GM19023 (cell line): ENCODE measurements at regions not wholly inside any gene's neighbourhood (a gene's known extent, or its start where the extent isn't known, plus 50 kb on each side); places are given as distances from the start of the nearest gene placed in this dataset.

Experiments used
- ATAC-seq: cut with Tn5 transposase; IDR thresholded peaks from one replicate; pipeline ENCODE4 v1.9.1; 2021; ENCODE audit warnings: mild to moderate bottlenecking, moderate library complexity; ENCODE audit not compliant: unreplicated experiment

DNA sequence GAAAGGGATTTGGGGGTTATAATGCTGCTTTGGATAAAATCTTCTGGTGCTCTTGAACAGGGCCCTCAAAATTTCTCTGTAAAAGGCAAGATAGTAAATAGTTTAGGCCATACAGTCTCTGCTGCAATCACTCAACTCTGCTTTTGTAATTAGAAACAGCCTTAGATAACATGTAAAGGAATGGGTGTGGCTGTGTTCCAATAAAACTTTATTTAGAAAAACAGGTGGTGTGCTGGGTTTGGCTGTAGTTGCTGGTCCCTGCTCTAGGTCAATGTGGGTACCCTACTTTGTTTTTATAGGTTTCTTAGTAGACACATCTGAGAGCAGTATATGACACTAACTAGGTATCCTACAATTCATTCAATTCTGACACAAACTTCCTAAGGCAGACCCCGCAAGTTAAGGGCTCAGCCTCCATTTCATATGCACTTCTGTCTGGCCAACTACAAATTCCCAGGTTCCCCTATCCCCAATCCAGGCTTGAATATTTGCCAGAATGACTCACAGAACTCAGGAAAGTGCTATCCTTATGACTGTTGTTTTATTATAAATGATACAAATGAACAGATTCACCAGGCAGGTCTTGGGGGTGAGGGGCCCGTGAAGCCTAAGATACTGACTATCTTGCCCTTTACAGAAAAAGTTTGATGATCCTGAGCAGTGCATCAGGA, 349.9 kb downstream of the RPS24 start:
- no peak for ATAC-seq

DNA sequence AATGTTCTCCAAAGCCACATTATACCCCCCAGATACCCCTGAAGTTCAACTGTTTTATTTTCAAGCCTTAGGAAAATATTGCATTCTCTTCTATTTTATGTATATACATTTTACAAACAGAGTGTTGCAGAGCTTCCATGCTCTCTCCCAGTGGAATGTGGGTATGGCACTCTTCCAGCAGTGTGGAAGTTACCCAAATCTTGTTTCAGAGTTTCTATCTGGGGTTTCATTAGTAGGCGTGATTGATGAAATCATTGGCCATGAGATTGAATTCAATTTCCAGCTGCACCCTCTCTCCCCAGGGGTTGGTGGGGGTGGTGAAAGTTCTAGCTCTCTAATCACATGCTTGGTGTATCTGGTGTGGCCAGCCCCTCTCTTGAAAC, 350.4 kb downstream of the RPS24 start:
- no peak for ATAC-seq

DNA sequence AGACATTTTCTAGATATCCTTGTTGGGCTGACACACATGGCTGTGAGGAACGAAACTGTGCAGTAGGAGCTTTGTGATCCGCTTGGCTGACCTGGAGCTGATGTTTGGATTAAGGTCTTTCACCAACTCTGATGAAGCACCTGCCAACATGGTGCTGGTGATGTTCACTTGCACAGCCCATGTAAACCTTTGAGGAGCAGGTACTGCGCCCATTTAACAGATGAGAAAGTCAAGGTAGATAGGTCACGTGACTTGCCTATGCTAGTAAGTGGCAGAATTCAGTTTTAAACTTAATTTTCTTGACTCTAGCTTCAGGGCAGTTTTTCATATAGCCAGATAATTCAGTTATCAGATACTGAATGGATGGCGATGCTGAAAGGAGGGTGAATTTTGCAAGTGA, 351.9 kb downstream of the RPS24 start:
- ATAC-seq = no peak

DNA sequence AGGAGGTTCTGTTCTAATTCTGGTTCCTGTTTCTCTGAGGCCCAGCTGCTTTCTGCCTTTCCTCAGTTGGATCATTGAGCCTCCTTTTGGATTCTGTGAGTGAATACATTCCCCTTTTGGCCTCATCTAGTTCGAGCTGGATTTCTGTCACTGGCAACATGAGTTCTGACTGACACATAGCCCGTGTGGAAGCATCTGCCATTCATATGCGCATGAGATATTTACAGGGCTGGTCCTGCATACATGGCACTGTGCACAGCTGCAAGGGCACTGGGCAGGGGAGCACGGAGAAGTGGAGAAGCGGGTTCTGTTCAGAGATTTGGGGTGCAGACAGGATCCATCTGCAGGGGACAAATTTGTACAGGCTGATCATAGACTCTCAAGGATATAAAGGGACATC, 352.8 kb downstream of the RPS24 start:
- ATAC-seq = no peak

DNA sequence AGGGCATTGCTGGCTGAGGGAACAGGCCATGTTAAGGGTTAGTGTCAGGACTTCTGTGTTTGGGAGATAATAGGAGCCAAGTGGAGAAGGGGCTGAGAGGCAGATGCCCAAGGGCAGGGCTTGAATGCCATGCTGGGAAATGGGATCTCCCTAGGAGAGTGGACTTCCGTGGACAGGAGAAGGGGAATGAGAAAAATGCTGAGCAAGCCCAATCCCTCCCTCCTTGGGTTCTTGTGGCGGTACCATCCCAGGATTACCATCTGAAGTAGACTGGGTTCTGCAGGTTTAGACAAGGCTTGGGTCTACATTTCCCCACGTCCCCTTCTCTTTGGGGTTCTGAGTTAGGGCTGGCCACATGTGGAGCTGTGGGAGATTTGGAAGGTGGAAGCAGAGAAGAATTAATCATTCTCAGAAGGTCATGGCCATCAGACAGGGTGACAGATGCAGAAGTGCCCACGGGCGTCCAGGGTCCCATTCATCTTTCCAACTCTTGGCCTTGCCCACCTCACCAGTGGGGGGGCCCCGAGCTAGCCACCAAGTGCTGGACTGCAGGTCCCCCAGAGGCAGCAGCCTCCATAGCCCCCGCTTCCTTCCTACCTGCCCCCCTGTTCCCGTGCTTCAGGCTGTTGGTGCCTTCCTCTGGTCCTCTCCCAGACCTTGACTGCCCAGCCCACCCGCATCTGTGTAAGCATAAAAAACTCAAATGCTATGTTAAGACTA, 354.8 kb downstream of the RPS24 start:
- no peak for ATAC-seq

DNA sequence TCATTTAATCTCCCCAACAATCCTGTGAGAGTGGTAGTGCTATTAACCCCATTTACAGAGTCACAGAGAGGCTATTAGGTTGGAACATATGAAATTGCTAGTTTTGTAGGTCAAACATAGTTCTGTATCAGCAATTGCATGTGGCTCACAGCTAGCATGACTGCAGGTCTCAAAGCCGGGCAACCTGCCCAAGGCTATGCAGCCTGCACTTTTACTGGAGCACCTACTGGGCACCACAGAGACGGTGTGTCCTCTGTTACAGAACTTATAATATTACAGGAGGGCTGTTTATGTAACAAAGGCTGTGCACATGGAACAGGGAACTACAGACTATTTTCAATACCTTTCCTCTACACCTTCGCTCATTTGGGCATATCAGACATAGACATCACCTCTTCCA, 355.8 kb downstream of the RPS24 start:
- ATAC-seq = no peak

DNA sequence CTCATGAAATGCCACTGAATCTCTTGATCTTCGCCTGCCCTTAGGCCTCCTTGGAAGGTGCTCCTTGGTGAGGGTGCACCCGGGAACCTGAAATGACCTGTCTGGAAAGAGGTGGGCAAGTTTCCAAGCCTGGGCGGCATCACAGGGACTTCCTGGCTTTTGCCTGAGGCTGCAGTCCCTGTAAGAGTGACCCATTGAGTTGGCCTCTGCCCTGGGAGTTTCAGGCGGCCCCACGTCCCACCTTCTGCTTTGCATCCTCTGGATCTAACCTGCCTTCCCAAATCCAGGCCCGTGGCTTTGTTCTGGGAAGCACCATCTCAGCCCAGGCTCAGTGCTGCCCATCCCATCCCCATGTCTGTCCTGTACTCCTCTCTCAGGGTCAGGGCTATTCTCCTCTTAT, 356.4 kb downstream of the RPS24 start:
- no peak for ATAC-seq

DNA sequence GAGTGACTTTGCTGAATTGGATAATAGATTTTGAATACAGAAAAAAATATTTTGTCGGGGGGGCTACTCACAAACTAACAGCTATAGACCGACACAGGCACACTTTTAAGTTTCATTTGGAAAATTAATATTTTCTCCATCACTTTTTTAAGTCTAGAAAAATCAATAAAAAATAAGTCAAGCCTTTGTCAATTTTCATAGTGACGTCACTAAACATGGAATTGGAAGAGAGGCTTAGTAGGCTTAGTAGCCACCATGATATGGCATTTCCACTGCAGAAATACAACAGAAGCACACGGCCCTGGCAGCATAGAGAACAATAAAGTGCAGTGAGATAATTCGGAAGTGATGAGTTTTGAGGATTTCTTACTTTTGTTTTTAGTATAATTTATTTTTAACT, 357.2 kb downstream of the RPS24 start:
- no peak for ATAC-seq

DNA sequence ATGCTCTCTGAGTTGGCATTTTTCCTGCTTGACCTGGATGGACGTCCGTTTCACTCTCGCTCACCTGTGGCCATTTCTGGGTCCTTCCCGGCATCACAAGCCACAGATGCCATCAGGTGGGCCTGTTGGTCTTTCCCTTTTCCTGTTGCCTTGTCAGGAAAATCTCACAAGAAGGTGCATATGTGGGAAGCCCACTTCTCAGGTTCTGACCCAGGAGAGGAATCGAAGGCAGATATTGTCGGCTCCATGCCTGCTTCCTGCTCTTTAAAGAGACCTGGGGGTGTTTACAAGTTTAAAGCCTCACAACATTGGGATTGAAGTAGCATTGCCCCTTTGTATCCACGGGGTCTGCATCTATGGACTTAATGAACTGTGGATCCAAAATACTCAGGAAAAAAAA, 357.9 kb downstream of the RPS24 start:
- no peak for ATAC-seq

DNA sequence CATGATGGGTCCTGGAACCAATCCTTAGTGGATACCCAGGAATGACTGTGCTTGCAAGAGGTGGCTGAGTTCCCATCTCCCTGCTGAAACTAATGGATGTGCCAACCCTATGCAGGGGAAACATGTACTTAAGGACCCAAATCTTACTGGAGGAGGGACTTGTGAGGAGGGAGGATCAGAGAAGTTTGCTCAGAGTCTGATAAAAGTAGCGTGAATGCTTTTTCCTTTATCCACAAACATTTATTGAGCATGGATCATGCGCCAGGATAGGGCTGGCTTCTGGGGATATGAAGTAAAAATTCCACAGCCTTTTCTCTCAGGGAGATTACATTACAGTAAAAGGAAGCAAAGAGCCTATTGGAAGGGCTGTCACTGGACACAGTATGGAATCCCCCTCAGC, 358.5 kb downstream of the RPS24 start:
- no peak for ATAC-seq

DNA sequence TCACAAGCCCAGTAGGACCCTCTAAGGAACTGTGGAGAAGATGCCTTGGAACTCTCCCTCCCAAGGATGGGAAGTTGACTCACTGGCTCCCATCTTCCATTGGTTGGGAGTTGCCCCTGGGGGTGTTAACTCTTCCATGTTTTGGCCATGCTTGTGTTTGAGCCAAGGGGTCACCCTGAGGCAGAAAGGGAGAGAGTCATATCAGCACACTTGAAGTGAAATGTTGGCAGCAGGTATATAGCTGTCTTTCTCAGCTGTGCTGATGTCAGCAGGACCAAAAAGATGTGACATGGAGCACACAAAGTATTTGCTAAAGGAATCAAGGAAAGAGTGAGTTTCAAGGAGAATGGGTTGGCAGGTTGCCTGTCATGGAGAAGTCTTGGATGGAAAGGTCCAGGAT, 359.4 kb downstream of the RPS24 start:
- no peak for ATAC-seq

DNA sequence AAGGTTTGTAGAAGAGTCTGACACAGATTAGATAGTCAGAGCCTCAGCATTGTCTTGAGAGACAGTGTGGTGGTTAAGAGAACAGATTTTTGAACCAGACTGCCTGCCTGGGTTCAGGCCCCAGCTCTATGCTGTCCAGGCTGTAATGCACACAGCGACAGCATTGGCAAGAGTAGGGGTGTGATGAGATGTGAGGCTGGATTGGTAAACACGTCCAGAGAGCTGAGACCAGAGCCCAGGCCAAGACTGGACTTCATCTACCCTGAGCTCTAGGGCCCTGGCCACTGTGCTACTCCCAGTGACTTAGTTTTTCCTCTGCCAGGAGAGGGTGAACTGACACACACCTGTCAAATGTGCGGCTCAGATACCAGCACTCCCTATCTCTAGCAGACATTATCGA, 360.4 kb downstream of the RPS24 start:
- no peak for ATAC-seq

DNA sequence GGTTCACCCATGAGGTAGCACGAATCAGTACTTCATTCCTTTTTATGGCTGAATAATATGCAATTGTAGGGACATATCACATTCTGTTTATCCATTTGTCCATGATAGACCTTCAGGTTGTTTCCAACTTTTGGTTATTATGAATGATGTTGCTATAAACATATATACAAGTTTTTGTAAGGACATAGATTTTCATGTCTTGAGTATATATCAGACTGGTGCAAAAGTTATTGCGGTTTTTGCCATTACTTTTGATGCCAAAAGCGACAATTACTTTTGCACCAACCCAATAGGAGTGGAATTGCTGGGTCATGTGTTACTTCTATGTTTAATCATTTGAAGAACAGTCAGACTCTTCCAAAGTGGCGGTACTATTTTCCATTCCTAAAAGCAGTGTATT, 361.5 kb downstream of the RPS24 start:
- ATAC-seq = no peak

DNA sequence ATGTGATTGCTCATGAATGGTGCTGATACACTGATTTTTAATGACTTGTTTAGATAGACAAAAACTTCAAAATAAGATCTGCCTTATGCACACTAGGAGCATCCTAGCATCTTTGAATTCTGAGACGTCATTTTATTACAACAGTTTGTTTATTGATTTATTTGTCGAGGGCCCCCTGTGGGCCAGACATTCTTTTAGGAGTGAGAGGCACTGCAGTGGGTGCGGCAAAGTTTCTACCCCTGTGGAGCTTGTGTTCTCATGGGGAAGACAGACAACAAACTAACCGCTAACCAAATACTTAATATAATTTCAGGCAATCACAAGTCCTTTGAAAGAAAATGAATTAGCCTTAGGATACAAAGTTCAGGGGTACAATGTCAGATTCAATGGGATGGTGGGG, 363.1 kb downstream of the RPS24 start:
- ATAC-seq = no peak

DNA sequence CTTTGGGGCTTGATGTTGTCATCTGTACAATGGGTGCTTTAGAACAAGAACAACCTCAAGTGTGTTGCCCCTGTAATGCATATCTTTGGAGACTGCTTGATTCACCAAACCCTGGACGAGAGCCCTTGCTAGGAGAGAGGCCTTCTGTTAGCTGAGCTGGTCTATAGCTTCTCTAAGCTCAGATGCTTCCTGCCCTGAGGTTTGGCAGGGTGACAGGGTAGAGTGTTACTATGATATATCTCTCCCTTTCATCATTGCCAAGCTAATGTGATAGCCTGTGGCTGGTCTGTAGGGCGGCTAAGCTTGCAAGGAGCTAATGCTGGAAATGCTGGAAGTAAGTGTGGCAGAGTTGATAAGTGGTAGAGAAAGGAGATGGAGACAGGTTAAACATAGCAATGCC, 364.1 kb downstream of the RPS24 start:
- ATAC-seq = no peak

DNA sequence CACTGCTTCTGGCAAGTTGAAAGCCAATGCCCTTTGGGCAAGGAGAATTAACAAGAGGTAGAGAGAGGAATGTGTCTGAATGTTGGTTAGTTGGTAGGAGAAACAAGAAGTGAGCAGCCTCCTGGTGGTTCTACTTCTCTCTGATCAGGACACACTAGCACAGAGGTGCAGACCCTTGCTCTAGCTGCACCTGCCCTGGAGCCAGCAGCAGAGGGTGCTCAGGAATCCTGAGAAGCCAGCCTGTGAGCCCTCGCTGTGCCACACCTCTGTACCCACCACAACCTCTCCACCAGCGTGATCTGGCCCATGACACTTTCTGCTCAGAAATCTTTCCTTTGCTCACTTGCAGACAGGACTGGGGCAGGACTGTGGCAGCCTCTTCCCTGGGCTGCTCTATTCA, 364.7 kb downstream of the RPS24 start:
- no peak for ATAC-seq

DNA sequence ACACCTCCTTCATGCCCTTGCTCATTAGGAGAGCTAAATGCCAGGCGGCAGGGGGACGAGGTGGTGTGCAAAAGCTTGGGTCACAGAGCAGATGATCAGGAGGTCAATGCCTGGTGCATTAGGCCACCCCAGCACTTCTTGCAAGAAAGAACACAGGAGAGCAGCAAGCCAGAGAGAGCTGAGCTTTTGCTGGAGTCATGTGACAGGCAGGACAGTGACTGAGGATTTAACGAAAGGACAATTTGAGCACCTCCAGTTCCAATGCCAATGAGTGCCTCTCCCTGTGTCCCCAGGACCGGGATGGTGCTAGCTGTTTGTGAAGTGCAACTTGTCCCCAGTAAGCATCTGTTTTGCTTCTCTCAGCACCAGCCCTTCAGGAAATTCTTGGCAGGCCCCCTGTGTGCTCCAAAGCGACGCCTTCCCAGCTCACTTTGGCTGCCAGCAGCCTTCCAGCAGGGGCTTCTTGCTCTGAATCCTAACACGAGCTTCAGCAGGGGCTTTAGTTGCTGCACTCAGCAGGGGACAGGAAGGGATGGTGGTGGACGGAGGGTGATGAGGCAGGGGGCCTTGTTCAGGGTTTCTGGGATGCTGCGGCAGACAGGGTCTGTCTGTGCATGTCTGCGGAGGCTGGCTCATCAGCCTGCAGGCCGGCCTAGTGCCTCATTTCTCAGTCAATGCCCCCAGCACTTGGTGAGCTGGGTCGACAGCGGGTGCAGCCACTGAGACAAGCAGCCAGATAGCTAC, 368.1 kb downstream of the RPS24 start:
- no peak for ATAC-seq

DNA sequence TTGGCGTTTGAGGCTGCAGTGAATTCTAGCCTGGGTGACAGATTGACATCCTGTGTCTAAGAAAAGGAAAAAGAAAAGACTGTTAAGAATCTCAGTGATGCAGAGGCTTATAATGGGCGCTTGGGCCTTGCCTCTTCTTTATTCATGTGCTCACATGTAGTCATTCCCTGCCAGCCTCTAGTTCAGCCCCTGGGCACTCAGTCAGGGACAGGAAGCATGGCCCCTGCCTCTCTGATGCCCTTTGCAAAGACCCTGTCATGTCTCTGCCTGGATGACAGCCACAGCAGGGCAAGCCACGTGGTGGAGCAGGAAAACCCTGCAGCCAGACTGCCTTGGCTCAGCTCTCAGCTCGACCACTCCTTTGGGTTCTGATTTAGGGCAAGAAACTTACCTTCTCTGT, 368.9 kb downstream of the RPS24 start:
- no peak for ATAC-seq

DNA sequence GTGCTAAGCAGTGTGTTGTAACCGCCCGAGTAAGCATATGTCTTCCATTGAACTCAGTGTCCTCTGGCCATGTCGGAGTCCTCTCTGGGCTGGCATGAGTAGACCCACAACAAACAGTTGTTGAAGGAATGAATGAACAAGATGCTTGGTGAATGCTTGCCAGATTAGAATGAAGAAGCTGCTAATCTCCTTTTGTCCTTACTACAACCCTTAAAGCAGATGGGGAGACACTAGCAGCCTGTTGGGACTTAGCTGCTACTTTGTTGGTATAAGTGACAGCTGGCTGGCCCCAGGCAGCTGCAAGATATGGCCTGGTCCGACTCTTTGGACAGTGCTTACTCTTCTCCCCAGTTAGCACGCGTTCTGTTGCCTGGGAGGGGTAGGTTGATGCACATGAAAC, 370.1 kb downstream of the RPS24 start:
- ATAC-seq = no peak

DNA sequence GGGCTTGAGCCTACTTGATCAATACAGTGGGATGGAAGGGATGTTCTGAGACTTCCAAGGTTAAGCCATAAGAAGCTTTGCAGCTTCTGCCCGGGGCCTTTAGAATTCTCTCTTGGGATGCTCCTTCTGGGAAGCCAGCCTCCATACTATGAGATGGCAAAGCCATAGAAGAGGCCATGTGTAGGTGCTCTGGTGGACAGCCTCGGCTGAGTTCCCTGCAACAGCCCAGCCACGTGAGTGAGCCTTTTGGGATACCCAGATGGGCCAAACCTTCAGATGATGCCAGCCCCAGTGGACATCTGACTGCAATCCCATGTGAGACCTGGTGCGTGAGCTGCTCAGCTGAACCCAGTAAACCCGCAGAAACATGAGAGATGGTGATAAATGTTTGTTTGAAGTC, 370.6 kb downstream of the RPS24 start:
- ATAC-seq = no peak

DNA sequence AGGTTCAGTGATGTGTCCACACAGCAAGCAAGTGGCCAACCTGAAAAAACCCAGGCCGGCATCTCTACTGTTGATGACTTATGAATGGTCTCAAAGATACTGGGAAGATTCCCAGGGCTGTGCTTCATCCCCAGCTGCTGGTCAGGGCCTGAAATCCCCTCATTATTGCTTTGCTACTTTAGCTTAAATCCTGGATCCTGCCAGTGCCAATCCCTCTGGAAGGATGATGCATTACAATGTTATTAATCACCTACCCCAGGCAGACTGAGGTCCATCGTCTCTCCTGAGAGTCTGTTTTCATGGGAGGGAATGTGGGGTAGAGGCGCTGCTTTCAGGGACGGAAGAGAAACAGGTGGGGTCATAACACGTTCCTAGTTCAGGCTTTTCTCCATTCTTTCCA, 371.6 kb downstream of the RPS24 start:
- ATAC-seq = no peak

DNA sequence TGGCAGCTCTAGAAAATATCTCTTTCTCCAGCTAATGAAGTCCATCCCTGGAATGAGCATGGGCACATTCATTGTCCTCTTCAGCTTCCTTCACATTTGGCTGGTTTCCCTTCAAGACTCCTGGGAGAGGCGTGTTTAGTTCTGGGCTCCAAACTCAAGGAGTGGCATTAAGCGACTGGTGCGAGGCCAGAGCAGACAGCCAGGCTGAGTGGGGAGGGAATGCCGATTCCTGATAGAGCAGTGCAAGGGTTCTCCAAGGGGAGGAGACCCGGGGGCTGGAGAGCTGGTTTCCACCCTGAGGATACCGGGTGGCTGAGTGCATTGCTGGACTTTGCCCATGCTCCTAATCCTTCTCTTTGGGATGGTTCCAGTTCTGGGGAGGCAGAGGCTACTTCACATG, 372.1 kb downstream of the RPS24 start:
- ATAC-seq = no peak
